Femur (tissue), 1 donor: ENCODE measurements at regions not wholly inside any gene's neighbourhood (a gene's known extent, or its start where the extent isn't known, plus 50 kb on each side); places are given as distances from the start of the nearest gene placed in this dataset.
"Not testable (repeated sequence)": the region's sequence is repeated elsewhere in the genome, so short reads cannot be mapped to it uniquely, and the experiment has no call there.

ENCODE experiments used
- DNase-seq: peaks from one replicate; pipeline ENCODE4 v3.0.0-alpha.2; 2017

- DNase-seq = no peak
Measured at GRCh38 chr5:121009058-121009457, 545.0 kb downstream of the PRR16 start.

DNA sequence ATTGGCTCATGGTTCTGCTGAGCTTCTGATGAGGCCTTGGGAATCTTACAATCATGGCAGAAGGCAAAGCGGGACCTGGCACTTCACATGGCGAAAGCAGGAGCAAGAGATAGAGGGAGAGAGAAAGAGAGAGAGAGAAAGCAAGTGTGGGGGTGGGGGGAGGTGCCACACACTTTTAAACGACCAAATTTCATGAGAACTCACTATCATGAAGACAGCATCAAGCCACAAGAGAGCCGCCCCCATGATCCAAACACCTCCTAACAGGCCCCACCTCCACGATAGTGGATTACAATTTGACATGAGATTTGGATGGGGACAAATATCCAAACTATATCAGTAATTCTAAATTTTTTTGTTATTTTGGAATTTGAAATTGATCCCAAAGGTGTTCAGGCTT lies 553.9 kb downstream of the PRR16 start:
- DNase-seq = no peak

GRCh38 chr5:121019106-121019505 lies 555.0 kb downstream of the PRR16 start:
- no peak for DNase-seq

GRCh38 chr5:121019734-121020133 lies 555.6 kb downstream of the PRR16 start:
- no peak for DNase-seq

DNA sequence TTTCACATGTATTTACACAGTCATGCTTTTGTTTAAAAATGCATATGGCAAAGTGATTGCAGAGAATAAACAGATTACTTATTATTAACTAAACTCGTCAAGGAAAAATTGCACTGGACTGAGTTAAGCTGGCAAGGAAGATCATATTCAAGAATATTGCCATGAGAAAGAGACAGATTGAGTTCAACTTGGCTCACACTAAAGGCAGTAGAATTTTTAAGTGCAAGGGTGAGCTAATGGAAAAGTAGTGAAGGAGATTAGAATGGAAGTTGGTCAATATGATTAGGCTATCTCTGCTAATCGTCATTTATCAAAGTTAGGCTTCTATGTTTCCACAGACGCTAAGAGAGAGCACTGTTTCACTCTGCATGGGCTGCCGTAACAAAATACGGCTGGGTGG lies 557.6 kb downstream of the PRR16 start:
- DNase-seq = no peak

GRCh38 chr5:121024416-121025311 lies 560.6 kb downstream of the PRR16 start:
- no peak for DNase-seq

GRCh38 chr5:121025671-121026070 lies 561.6 kb downstream of the PRR16 start:
- no peak for DNase-seq

DNA sequence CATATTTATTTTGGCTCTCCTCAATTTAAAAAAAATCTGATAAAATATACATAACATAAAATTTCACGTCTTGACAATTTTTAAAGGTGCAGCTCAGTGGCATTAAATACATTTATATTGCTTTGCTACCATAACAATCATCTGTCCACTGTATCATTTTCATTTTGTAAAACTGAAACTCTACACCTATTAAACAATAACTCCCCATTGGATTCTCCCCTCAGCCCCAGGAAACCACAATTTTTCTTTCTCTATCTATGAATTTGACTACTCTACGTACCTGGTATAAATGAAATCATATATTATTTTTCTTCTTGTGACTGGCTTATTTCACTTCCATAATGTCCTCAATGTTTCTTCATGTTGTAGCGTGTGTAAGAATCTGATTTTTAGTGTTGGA lies 563.5 kb downstream of the PRR16 start:
- no peak for DNase-seq

- peak; percentile 25 for DNase-seq
Measured at GRCh38 chr5:121029536-121030245, 565.6 kb downstream of the PRR16 start.

DNA sequence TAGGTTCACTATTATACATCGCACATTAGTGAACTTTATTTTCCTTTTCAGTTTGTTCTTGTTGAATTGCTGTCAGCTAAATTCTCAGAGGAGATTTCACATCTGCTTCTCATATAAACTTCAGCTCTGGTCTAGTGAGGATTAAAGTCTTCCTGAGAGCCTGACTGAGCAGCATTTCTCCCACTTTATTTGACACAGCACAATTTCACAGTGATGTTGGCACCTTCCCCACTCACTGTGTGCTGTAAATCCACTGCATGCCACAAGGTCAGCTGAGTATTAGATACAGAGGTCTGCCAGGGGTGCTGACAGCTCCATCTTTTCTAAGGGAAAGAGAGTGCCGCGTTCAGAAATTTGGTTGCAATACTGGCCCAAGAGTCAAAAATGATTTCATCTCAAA lies 567.4 kb downstream of the PRR16 start:
- DNase-seq = peak; percentile 62

DNA sequence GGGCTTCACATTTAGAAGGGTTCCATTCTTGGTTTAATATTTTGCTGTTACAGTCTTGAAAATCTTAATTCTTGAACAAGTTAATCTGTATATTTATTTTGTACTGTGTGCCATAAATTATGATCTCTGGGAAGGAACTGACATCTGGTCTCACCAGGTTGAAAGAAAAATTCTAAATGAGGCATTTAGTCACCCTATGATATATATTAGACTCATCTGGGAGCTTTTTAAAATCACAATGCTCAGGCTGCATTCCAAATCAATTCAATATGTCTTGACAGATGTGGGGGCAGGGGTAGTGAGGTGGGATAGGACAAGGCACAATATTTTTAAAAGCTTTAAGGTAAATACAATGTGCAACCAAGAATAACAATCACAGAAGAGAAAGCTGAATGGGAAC lies 569.2 kb downstream of the PRR16 start:
- DNase-seq = no peak

DNA sequence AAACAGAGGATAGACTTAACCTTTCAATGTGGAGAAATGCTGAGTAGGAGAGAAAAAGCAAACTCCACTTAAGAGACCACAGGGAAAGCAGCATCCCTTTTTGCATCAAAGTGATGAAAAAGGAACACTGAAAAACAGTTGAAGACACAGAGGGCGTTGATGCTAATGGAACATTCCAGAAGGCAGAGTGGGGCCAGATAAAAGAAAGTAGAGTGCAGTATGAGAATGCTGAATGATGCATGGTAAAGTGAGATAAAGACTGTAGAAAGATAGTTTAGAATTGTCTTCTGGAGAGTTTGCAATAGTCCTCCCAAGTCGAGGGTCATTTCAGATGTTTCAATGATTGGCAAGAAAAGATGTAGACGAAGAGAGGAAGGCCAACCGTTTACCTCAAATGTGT lies 574.3 kb downstream of the PRR16 start:
- DNase-seq = no peak

DNA sequence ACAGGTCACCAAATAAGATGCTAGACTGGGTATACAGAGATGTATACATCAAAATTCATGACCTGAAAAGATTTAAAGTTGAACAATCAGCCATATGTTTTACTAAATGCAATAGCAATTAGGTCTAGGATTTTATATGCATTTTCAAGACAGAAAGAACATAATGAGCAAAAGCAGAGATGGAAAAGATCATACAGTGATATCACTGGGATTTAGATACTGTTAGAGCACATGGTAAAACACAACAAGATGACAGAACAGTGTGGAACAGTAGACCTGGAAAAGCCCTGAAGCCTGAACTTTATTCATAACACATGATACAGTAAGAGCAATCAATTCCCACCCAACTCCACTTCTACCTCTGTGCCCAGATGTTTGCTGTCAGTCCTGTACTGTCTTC lies 585.9 kb downstream of the PRR16 start:
- DNase-seq = no peak

DNA sequence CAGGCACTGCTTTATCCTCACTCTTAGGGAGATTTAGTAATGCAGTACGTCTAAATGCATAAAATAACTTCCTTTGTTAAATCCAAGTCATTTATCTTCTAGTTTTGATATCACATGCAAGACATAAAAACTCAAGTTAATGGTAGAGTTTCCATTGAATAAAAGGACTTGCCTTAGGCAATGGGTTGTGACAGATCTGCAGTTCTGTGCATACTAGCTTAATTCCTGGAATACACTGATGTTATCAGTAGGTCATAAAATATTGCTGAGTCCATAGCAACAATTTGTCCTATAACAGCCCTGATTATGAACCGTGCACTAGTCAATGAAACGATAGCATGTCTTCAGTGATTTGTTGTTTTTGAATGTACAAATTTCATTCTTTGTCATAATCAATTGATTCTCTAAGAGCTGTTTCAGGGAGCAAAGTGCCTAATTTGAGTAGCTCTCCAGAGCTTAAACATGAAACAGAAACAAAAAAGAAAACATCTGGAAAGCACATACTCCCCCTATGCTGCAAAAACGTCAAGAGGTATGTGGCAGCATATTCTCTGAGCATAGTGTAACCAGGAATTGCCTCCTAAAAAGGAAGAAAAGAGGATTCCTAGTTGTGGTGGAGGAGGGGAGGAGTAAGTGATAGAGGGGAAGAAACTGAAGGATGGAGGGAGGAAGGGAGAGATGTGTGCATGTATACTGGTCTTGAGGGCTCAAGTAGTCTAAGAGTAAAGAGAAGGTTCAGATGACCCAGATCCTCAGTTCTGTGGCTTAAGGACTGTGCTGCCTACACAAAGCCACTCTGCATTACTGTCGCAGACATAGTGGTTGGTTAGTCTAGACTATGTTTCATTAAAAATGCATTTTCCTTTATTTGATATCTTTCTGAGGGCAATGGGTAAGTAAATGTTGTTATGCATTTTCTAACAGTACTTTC lies 589.2 kb downstream of the PRR16 start:
- DNase-seq = no peak

DNA sequence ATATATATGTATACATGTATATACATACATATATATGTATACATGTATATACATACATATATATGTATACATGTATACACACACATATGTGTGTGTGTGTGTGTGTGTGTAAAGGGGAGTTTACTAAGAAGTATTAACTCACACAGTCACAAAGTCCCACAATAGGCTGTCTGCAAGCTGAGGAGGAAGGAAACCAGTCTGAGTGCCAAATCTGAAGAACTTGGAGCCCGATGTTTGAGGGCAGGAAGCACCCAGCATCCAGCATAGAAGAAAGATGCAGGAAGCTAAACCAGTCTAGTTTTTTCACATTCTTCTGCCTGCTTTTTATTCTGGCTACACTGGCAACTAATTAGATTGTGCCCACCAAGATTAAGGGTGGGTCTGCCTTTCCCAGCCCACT lies 591.5 kb downstream of the PRR16 start:
- DNase-seq = no peak

- not testable (repeated sequence) for DNase-seq
Measured at GRCh38 chr5:121064241-121064640, 600.1 kb downstream of the PRR16 start.

- DNase-seq = no peak
Measured at GRCh38 chr5:121086671-121087070, 622.6 kb downstream of the PRR16 start.

GRCh38 chr5:121087560-121087959 lies 623.5 kb downstream of the PRR16 start:
- DNase-seq = no peak

DNA sequence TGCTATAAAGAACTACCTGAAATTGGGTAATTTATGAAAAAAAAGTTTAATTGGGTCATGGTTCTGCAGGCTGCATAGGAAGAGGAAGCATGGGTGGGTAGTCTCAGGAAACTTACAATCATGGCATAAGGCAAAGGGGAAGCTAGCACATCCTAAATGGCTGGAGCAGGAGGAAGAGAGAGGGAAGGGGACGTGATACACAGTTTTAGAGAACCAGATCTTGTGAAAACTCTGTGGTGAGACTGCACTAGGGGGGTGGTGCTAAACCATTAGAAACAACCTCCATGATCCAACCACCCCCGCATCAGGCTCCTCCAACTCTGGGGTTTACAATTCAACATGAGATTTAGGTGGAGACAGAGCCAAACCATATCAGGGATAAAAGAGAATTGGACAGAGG lies 624.2 kb downstream of the PRR16 start:
- no peak for DNase-seq

- DNase-seq = no peak
Measured at GRCh38 chr5:121090822-121091221, 626.7 kb downstream of the PRR16 start.

GRCh38 chr5:121100931-121101330 lies 636.8 kb downstream of the PRR16 start:
- no peak for DNase-seq

DNA sequence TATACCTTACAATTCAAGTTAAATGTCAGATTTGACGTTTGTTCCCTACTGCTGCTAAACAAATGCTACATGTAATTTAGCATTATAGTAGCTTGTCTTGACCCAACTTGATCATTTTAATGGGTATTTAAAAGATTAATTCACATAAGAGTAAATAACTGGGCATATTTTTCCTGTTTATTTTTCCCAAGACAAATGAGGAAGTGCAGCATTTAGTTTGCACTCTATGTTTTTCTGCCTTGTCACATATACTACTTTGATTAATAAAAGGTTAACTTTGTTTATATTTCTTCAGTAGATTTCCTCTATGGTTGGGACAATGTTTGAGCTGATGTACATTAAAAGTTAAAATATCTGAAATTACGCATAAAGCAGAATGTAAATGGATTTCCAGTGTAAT lies 641.8 kb downstream of the PRR16 start:
- DNase-seq = no peak
